T-helper 2 cell treated with Interferon-gamma antibody and Interleukin-4, amounts not matched to agents 100 ng/mL and 5 ng/mL, for 36 hours (primary cell): ENCODE measurements at regions not wholly inside any gene's neighbourhood (a gene's known extent, or its start where the extent isn't known, plus 50 kb on each side); places are given as distances from the start of the nearest gene placed in this dataset.

Experiments
- intact Hi-C: fragments of 100-400 bp; cut with micrococcal nuclease; formaldehyde crosslinking; loops from one replicate; pipeline ENCODE4 v1.15.1; 2023

GRCh38 chr4:180942367-180942916 lies 1300.8 kb upstream of the TENM3 start:
- intact Hi-C loops: no loop called here

- intact Hi-C loops: no loop called here
Observed at GRCh38 chr4:180946188-180946587, 1297.0 kb upstream of the TENM3 start.

DNA sequence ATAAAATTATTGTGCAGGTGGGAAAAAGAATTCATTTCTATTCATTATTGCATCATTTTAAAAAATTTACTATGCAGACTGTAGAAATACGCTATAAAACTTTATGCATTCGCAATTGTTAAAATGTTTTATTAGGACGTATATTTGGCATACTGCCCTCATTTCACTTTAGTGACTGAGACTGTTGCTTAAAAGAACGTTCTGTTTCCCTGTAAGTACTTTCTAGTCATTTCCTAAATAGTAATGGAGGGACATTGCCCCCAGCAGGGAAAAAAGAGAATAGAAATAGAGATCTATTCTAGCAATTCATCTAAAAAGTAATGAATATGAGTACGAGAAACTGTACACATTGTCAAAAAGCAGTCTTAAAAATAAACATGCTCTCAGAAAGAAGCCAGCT lies 1295.8 kb upstream of the TENM3 start:
- intact Hi-C loops: no loop called here

DNA sequence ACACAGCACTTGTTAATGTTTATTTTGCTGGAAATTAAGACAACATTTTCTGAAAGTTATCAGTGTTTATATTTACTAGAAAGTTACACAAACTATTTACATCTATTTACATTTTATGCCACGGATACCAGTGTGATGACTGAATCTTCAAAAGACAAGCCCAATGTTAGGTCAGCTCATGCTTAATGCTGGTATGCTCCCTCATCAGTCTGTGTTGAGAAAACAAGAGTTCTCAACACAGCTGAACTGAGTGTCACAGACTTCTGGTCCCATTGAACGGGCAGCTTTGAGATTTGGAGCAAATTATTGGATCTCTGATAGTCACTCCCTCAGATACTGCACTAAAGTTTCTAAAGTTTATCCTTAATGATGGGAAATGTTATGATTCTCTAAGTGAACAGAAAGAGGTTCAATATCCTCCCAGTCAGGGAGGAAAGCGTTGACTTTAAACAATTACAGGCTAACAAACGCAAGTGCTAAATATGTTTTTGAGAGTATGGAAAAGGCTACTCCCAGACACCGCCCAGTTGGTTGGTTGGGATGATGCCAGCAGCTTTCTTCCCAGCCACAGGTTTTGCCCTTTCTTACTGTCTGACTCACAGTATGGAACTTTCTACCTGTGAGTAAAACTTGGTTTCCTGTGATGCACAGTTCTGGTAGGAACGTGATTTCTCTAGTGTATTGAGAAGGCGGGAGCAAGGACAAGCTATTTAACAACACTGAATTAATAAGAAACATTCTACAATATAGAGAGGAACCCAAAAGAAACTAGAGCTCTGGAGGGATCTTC lies 1293.6 kb upstream of the TENM3 start:
- intact Hi-C loops: no loop called here

DNA sequence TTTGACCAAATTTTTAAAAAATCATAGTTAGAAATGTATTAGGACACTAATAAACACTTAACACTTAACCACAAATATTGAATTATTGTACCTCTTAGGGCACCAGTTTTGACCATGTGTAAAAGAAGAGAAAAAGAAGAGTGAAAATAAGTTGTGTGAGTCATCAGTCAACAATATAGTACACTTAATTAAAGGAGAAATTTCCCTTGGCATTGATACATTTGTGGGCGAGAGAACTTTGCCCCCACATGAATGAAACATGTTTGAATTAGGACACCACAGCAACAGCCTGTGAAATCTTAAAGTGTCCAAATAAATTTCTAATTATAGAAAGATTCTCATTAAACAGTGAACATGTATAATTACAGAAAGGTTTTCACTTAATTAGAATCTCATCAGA lies 1292.8 kb upstream of the TENM3 start:
- intact Hi-C loops: no loop called here

DNA sequence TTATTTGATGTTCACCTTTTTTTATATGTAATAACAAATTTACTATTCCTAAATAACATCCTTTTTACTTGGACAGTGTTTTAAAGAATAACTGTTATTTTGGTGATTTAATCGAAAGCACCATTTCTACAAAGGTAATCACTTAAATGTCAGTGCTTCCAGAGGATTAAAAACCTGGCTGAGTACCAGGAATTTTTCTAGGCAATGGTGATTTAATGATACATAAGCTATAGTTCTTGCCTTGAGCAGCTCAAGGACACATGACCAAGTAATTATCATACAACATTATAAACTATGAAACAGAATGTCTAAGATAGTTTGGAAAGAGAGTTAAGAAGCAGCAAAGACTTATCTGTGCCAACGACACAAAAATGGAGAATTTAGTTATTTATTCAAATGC lies 1291.9 kb upstream of the TENM3 start:
- intact Hi-C loops: no loop called here

GRCh38 chr4:180953572-180953971 lies 1289.6 kb upstream of the TENM3 start:
- intact Hi-C loops: no loop called here

DNA sequence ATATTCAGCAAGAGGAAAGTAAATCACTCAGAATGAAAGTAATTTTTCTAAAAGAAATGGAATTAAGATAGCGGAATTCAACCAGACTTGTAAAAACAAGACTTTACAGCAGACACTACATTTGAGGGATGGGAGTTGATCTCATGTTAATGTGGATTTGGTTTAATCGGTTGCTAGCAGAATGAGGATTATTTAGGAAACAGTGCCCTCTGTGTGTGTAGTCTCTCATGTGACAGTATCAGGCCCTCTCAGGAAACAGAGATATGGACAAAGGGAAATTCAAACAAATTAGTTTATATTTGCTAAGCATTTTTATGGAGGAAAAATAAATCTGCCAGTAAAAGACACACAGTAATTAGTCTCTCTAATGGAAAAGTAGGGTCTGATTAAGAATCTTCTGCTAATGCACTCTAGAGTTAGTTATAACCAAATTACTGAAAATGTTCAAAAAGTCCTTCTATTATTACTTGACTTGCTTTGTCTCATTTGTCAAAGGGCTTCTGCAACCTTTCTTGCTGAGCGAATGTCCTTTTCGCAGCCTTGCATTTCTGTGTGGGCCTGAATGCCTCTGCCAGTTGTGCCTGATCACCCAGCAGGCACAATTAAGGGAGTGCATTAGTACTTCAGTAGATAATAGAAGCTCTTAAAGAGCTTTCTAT lies 1282.3 kb upstream of the TENM3 start:
- intact Hi-C loops: no loop called here

DNA sequence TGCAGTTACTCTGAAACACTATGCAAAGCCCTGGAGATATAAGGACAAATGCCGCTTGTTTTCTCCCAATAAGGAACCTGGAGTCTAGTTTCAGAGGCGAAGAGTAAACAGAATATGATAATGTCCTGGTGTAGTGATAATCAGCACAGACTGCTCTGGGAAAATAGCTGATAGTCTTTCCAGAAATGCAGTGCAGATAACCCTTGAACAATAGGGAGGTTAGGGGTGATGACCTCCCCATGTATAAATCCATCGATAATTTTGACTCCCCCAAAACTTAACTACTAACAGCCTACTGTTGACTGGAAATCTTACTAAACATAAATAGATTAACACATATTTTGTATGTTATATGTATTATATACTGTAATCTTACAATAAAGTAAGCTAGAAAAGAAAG lies 1280.9 kb upstream of the TENM3 start:
- intact Hi-C loops: no loop called here

DNA sequence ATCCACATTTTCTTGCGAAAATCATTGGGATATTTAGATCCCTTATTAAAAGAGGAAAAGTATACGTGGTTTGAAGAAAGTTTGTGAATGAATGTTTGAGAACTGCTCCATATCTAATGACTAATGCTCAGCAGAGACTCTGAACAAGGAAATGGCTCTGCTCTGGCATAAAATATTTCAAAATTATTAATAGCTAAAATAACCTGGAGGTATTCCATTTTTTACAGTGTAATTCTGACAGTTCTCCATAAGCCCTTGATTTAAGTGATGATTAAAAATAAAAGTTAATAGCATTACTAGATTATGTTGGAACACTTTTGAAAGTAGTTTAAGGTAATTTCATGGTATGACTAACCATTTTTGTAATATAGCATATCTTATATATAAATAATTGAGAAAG lies 1276.9 kb upstream of the TENM3 start:
- intact Hi-C loops: no loop called here

- intact Hi-C loops: no loop called here
Observed at GRCh38 chr4:180967936-180968335, 1275.3 kb upstream of the TENM3 start.

- intact Hi-C loops: no loop called here
Observed at GRCh38 chr4:180973894-180974293, 1269.3 kb upstream of the TENM3 start.

DNA sequence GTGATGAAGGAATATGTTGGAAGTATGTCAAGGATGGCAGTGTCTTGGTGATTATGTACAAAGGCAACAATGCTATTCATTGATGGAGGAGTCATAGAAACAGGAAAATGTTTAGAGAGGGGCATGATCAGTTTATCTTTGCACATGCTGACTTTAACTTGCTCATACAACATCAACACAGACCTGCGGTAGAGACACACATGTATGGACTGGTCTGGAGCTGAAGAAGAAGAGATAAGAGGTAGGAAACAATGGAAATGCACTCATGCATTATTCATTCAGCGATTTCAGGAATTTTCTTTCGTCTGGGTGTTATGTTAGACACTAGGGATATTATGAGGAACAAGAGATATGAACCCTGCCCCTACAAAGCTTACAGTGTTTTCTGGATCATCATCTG lies 1252.3 kb upstream of the TENM3 start:
- intact Hi-C loops: no loop called here

DNA sequence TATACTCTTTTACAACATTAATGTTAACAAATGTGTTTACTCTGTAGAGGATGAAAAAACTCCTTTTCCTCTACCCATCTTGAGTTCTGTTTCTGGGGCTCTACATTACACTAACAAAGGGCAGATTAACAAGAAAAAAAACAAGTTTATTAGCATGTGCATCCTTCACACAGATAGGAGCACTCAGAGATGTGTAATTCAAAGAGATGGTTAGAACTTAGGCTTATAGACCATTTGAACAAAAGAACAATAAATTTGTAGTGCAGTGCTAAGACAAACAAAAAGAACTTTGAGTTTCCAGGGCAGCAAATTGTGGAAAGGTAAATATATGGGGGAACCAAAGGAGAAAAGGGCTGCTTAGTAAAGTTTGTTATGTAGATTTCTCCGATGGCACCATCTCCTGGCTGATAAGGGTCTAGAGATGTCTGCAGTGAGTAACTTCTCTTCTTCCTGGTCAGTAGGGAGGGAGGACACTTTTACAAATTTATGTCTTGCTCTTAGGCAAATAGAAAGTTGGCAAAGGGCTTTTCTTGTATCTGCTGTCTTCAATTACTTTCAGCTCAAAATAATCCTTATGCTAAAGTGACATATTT lies 1249.9 kb upstream of the TENM3 start:
- intact Hi-C loops: no loop called here

DNA sequence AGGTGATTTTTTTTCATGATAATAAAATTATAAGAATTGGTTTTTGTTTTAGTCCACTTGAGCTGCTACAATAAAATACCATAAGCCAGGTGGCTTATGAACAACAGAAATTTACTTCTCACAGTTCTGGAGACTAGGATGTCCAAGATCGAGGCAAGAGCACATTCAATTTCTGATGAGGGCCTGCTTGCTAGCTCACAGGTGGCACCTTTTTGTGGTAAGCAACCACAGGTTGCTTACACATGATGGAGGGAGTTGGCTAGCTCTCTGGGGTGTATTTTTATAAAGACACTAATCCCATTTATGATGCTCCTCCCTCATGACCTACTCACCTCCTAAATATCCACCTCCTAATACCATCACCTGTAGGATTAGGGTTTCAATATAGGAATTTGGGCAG lies 1248.5 kb upstream of the TENM3 start:
- intact Hi-C loops: no loop called here

DNA sequence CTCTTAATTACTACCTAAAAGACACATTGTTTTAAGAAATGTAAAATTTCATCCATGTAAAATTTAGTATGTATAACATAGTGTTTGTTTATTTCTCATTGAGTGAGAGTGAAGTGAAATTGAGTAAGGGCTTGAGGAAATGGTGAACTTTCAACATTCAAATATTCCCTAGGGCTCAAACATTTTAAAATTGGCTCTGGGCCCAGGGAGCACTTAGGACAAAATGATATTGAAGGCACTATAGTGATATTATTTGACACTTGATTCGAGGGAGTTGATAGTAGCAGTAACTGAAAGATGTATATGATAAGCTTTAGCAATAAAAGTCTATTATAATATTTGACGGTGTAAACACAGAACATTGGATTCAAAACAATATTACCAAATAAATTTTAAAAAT lies 1244.0 kb upstream of the TENM3 start:
- intact Hi-C loops: no loop called here

DNA sequence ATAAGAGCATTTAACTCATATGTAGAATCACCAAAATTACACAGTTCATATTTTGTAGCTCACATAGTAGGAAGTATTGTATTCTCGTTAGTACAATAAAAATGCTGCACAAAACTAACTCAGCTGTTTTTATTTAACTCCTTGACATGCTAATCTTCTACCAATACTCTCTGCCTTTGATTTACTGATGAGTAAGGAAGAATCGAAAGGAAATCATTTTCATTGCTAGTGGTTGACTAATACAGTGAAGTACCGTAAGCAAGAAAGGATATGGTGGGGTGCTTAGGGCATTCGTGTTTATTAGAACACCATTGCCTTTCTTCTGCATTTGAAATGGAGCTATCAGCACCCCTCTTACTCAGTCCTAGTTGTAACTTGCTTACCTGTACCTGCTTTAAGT lies 1239.1 kb upstream of the TENM3 start:
- intact Hi-C loops: no loop called here

DNA sequence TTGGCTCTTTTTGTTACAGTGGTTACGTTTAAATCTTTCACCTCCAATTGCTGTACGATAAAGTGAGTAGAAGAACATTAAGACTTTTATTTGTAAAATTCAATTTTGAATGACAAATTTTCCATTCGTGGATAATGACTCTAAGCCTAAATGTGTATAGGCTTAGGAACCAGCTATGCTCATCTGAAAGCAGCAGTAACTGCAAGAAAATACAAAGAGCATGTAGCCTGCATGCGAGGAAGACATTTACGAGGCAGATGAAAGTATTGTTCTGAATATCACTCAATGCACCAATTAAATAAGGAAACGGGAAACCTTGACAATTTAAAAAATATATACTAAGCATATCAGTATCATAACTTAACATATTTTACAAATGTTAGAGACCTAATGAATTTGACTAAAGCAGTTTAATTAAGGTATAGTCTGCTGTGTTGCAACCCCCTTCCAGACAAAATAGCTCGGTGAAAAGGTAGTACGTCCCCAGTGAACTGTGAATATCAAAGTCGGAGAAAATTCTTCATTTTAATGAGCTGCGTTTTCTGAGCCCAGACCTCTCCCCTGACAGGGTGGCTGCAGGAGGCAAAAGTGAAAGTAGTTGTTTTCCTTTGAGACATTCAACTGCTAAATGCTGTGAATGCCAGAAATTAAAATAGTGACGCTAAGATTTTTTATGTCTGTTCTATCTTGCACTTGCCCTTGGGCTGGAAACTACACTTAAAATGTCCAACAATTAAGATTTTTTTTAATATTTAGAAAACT lies 1236.5 kb upstream of the TENM3 start:
- intact Hi-C loops: no loop called here

- intact Hi-C loops: no loop called here
Observed at GRCh38 chr4:181007751-181008150, 1235.5 kb upstream of the TENM3 start.

GRCh38 chr4:181008164-181008563 lies 1235.0 kb upstream of the TENM3 start:
- intact Hi-C loops: no loop called here

GRCh38 chr4:181013162-181013561 lies 1230.0 kb upstream of the TENM3 start:
- intact Hi-C loops: no loop called here

GRCh38 chr4:181017038-181017437 lies 1226.2 kb upstream of the TENM3 start:
- intact Hi-C loops: no loop called here
